ENCODE measurements at regions not wholly inside any gene's neighbourhood (a gene's known extent, or its start where the extent isn't known, plus 50 kb on each side); places are given as distances from the start of the nearest gene placed in this dataset.

- no peak for TF ChIP-seq CTCF (IDR thresholded peaks at IDR 0.05)
- TF ChIP-seq ZFX (IDR thresholded peaks at IDR 0.05; ENCODE audit: borderline replicate concordance): no peak
These were observed 145.2 kb upstream of the ANKRD28 start for GRCh38 chr3:15942936-15943335.

All from 22Rv1 (cell line).